ENCODE measurements at regions not wholly inside any gene's neighbourhood (a gene's known extent, or its start where the extent isn't known, plus 50 kb on each side); places are given as distances from the start of the nearest gene placed in this dataset.

DNA sequence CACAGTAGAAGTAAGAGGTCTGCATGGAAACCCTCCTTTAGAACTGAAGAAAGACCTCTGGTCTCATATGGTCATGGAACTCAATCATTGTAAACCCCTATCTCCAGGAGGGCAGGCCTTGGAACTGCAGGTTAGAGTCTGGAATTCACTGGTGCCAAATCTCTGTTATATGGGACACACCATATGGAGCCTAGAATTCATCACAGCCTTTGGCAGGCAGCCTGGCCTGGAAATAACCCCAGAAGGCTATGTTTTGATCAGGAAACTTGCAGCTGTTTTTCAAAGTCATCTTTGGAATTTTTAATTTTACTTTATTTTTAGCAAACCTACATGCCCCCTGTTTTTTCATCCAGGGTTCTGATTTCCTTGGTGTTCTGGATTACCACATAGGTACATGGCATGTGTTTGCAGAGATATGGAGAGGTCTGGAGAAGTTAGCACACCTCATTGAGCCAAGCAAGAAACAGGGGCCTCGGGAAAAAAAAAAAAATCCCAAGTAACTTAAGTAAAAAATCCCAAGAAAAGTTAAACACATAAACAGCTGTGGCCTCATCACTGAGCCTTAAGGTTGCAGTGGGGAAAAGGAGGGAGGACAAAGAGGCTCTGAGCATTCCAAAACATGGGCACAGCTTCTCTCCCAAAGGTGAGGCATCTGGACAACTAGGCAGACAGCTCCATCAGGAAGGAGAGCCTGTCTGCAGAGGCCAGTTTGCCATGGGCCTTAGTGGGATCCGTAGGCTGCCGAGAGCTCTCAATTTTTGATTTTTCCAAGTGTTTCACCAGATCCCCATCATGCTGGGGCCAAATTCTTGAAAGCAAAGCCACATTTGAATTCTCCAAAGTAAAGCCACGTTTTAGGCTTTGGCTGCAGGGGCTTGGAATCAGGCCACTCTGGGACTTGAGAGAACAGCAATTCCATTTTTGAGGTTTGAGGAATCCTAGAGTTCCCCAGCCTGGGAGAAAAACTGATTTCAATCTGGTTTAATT, 339.6 kb upstream of the TBX3 start:
- TF ChIP-seq RAD21 (IDR thresholded peaks at IDR 0.05; ENCODE audit: low read depth) (no peak), TCF12 (IDR thresholded peaks at IDR 0.05; ENCODE audit: low read depth) (no peak), USF1 (IDR thresholded peaks at IDR 0.05) (no peak), NFIC (IDR thresholded peaks at IDR 0.05) (no peak)
- TF ChIP-seq, protein P1, sequence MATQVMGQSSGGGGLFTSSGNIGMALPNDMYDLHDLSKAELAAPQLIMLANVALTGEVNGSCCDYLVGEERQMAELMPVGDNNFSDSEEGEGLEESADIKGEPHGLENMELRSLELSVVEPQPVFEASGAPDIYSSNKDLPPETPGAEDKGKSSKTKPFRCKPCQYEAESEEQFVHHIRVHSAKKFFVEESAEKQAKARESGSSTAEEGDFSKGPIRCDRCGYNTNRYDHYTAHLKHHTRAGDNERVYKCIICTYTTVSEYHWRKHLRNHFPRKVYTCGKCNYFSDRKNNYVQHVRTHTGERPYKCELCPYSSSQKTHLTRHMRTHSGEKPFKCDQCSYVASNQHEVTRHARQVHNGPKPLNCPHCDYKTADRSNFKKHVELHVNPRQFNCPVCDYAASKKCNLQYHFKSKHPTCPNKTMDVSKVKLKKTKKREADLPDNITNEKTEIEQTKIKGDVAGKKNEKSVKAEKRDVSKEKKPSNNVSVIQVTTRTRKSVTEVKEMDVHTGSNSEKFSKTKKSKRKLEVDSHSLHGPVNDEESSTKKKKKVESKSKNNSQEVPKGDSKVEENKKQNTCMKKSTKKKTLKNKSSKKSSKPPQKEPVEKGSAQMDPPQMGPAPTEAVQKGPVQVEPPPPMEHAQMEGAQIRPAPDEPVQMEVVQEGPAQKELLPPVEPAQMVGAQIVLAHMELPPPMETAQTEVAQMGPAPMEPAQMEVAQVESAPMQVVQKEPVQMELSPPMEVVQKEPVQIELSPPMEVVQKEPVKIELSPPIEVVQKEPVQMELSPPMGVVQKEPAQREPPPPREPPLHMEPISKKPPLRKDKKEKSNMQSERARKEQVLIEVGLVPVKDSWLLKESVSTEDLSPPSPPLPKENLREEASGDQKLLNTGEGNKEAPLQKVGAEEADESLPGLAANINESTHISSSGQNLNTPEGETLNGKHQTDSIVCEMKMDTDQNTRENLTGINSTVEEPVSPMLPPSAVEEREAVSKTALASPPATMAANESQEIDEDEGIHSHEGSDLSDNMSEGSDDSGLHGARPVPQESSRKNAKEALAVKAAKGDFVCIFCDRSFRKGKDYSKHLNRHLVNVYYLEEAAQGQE (IDR thresholded peaks at IDR 0.05; ENCODE audit: low read depth): no peak

- TF ChIP-seq EP300 (IDR thresholded peaks at IDR 0.05; ENCODE audit: borderline replicate concordance) (no peak), CREB1 (IDR thresholded peaks at IDR 0.05; ENCODE audit: low read depth) (no peak), YY1 (IDR thresholded peaks at IDR 0.05; ENCODE audit: low read depth) (no peak), RAD21 (IDR thresholded peaks at IDR 0.05; ENCODE audit: low read depth) (no peak)
- TF ChIP-seq, protein P1 (IDR thresholded peaks at IDR 0.05; ENCODE audit: low read depth): no peak
Measured at GRCh38 chr12:115020091-115020490, 336.1 kb upstream of the TBX3 start.

DNA sequence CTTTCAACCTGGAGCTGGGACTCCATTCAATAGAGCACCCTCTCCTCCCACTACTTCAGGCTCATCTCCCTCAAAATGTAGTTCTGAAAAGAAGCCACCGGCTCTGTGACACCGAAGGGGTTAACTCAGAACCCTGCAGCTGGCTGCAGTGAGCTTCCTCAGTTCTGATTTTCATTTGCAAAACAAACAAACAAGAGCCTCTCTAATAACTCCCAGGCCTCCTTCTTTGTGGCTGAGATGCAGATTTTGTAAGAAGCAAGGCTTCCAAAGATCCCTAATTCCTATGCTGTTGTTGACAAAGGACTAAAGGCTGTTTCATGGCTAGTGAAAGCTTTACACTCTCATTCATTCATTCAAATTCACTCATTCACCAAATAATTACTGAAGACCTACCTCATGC, 333.4 kb upstream of the TBX3 start:
- TF ChIP-seq TEAD4 (IDR thresholded peaks at IDR 0.05) (no peak), CREB1 (IDR thresholded peaks at IDR 0.05; ENCODE audit: low read depth) (no peak), FOXM1 (IDR thresholded peaks at IDR 0.05; ENCODE audit: borderline replicate concordance, low read depth) (no peak), CEBPB (IDR thresholded peaks at IDR 0.05) (no peak), EGR1 (IDR thresholded peaks at IDR 0.05) (no peak), YY1 (IDR thresholded peaks at IDR 0.05; ENCODE audit: low read depth) (no peak), NFIC (IDR thresholded peaks at IDR 0.05) (no peak), TCF12 (IDR thresholded peaks at IDR 0.05; ENCODE audit: low read depth) (no peak), EP300 (IDR thresholded peaks at IDR 0.05; ENCODE audit: borderline replicate concordance) (no peak), TAF1 (IDR thresholded peaks at IDR 0.05; ENCODE audit: low read depth) (no peak), USF1 (IDR thresholded peaks at IDR 0.05) (no peak), RAD21 (IDR thresholded peaks at IDR 0.05; ENCODE audit: low read depth) (no peak), ZBTB7A (IDR thresholded peaks at IDR 0.05; ENCODE audit: low read depth) (no peak)
- TF ChIP-seq, protein P1 (IDR thresholded peaks at IDR 0.05; ENCODE audit: low read depth): no peak
- TF ChIP-seq, protein P2, sequence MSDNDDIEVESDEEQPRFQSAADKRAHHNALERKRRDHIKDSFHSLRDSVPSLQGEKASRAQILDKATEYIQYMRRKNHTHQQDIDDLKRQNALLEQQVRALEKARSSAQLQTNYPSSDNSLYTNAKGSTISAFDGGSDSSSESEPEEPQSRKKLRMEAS (IDR thresholded peaks at IDR 0.05): no peak

GRCh38 chr12:115013236-115013981, 329.4 kb upstream of the TBX3 start:
- no peak for TF ChIP-seq NFIC (IDR thresholded peaks at IDR 0.05)
- no peak for TF ChIP-seq EP300 (IDR thresholded peaks at IDR 0.05; ENCODE audit: borderline replicate concordance)
- no peak for TF ChIP-seq USF1 (IDR thresholded peaks at IDR 0.05)
- TF ChIP-seq, protein P1 (IDR thresholded peaks at IDR 0.05; ENCODE audit: low read depth): no peak
- TF ChIP-seq, protein P2 (IDR thresholded peaks at IDR 0.05): no peak
- no peak for TF ChIP-seq YY1 (IDR thresholded peaks at IDR 0.05; ENCODE audit: low read depth)
- no peak for TF ChIP-seq ZBTB7A (IDR thresholded peaks at IDR 0.05; ENCODE audit: low read depth)
- TF ChIP-seq CEBPB (IDR thresholded peaks at IDR 0.05): no peak
- TF ChIP-seq TAF1 (IDR thresholded peaks at IDR 0.05; ENCODE audit: low read depth): no peak
- TF ChIP-seq CREB1 (IDR thresholded peaks at IDR 0.05; ENCODE audit: low read depth): no peak
- TF ChIP-seq FOXM1 (IDR thresholded peaks at IDR 0.05; ENCODE audit: borderline replicate concordance, low read depth): no peak
- TF ChIP-seq RAD21 (IDR thresholded peaks at IDR 0.05; ENCODE audit: low read depth): no peak
- TF ChIP-seq TCF12 (IDR thresholded peaks at IDR 0.05; ENCODE audit: low read depth): no peak
